Gastroesophageal sphincter (tissue), 3 donors: ENCODE measurements at regions not wholly inside any gene's neighbourhood (a gene's known extent, or its start where the extent isn't known, plus 50 kb on each side); places are given as distances from the start of the nearest gene placed in this dataset.

Experiments
- EP300 ChIP-seq: sonication (generic); formaldehyde crosslinking; IDR thresholded peaks from one replicate; pipeline ENCODE4 v1.6.1; 2017; ENCODE audit warnings: antibody characterized with exemption, mild to moderate bottlenecking
- POLR2AphosphoS5 ChIP-seq: sonication (generic); formaldehyde crosslinking; IDR thresholded peaks from one replicate; pipeline ENCODE4 v1.6.1; 2017; ENCODE audit warnings: antibody characterized with exemption
- TF ChIP-seq, protein P1 (sequence below), 4 experiments: fragments of 200-600 bp in 2 of 4; fragments of 450-650 bp in 2 of 4; sonication (generic) in 1 of 4; IDR thresholded peaks; one replicate each; pipeline ENCODE4 v1.5.1; 2017 to 2019; ENCODE audit warnings: antibody characterized with exemption in 4 of 4, mild to moderate bottlenecking in 2 of 4, moderate library complexity in 2 of 4

DNA sequence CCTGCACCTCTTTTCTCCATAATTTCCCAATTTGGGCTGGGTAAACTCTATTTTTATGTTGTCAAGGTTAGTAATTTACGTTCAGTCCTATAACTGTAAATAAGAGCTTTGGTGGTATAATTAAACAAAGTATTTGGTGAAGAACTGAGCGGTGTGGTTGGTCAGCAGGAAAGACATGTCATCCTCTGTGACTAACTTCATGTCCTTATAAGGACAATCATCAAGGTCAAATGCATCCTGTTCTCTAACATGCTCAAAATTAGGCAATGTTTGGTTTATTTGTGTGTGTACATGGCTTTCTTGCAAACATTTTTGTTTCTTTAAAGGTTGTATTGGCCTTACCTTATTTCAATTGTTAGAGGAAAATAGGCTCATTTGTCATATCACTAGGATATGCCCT lies 121.5 kb upstream of the NABP1 start:
- TF ChIP-seq, protein P1, sequence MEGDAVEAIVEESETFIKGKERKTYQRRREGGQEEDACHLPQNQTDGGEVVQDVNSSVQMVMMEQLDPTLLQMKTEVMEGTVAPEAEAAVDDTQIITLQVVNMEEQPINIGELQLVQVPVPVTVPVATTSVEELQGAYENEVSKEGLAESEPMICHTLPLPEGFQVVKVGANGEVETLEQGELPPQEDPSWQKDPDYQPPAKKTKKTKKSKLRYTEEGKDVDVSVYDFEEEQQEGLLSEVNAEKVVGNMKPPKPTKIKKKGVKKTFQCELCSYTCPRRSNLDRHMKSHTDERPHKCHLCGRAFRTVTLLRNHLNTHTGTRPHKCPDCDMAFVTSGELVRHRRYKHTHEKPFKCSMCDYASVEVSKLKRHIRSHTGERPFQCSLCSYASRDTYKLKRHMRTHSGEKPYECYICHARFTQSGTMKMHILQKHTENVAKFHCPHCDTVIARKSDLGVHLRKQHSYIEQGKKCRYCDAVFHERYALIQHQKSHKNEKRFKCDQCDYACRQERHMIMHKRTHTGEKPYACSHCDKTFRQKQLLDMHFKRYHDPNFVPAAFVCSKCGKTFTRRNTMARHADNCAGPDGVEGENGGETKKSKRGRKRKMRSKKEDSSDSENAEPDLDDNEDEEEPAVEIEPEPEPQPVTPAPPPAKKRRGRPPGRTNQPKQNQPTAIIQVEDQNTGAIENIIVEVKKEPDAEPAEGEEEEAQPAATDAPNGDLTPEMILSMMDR (IDR thresholded peaks at IDR 0.05): no peak
- TF ChIP-seq POLR2AphosphoS5 (no peak), EP300 (no peak)
